ENCODE measurements at regions not wholly inside any gene's neighbourhood (a gene's known extent, or its start where the extent isn't known, plus 50 kb on each side); places are given as distances from the start of the nearest gene placed in this dataset.

DNA sequence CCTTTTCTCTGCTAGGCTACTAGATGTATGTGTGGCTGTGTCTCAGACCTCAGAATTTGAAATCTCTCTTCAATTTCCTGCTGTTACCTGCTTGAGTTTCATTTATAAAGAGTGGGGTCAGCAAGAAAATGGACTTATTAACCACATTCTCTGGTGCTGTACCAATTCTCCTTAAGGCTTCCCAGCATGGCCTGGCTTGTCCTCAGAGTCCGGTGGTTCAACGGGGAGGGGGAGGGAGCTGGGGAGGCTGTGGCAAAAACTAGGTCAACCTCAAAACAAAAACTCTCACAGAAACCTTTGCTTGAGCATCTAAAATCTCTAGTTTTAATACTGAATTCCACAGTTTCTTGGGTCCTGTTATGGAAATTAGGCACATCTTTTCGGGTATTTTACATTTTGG is 389.1 kb upstream of the COBL start:
- TF ChIP-seq, protein P1, sequence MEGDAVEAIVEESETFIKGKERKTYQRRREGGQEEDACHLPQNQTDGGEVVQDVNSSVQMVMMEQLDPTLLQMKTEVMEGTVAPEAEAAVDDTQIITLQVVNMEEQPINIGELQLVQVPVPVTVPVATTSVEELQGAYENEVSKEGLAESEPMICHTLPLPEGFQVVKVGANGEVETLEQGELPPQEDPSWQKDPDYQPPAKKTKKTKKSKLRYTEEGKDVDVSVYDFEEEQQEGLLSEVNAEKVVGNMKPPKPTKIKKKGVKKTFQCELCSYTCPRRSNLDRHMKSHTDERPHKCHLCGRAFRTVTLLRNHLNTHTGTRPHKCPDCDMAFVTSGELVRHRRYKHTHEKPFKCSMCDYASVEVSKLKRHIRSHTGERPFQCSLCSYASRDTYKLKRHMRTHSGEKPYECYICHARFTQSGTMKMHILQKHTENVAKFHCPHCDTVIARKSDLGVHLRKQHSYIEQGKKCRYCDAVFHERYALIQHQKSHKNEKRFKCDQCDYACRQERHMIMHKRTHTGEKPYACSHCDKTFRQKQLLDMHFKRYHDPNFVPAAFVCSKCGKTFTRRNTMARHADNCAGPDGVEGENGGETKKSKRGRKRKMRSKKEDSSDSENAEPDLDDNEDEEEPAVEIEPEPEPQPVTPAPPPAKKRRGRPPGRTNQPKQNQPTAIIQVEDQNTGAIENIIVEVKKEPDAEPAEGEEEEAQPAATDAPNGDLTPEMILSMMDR (conservative IDR thresholded peaks at IDR 0.05; ENCODE audit: low read depth, low read length): no peak
- TF ChIP-seq USF2 (IDR thresholded peaks at IDR 0.05; ENCODE audit: low read depth, low read length): no peak
- TF ChIP-seq CEBPB (IDR thresholded peaks at IDR 0.05; ENCODE audit: low read depth, low read length): no peak
